HCT116 (cell line): ENCODE measurements at regions not wholly inside any gene's neighbourhood (a gene's known extent, or its start where the extent isn't known, plus 50 kb on each side); places are given as distances from the start of the nearest gene placed in this dataset.

Source experiments
- ATAC-seq: fragments of 200-7000 bp; cut with Tn5 transposase; 2 replicates; pipeline ENCODE4 v1.9.1; 2020; ENCODE audit warnings: mild to moderate bottlenecking, moderate library complexity
- BruUV-seq: library from RNA; stranded (reverse); fragments of 400-500 nt; replicated peaks from 2 replicates; lab custom pipeline; 2021; lab: Mats Ljungman, UMichigan
- CTCF ChIA-PET: fragments of 300-600 bp; sonication (Branson Sonifier 250); formaldehyde crosslinking; loops from one replicate; lab custom pipeline; 2021; ENCODE audit warnings: antibody characterized with exemption; lab: Charles Lee
- POLR2A ChIA-PET: fragments of 300-600, 350-600 bp; sonication (Branson Sonifier 250); formaldehyde crosslinking; loops from one replicate; lab custom pipeline; 2021; ENCODE audit warnings: antibody characterized with exemption; lab: Charles Lee
- RAD21 ChIA-PET, 2 experiments: fragments of 300-600 bp; sonication (Branson Sonifier 250); formaldehyde crosslinking; loops; one replicate each; lab custom pipeline; 2023; ENCODE audit warnings: low total read pairs in 2 of 2; ENCODE audit not compliant: uncharacterized antibody in 2 of 2, unreplicated experiment in 2 of 2, low non-redundant PET in 1 of 2; lab: Charles Lee
- DNase-seq: peaks from one replicate; pipeline ENCODE4 v3.0.0-alpha.2; 2010; ENCODE audit warnings: low read depth, low spot score
- H2AFZ ChIP-seq: fragments of 200-600 bp; shearing (Covaris generic), sonication (generic); 2 replicates; pipeline ENCODE4 v1.6.1; 2017; ENCODE audit warnings: low read depth, mixed run types, mixed read lengths, antibody characterized with exemption, low read length; ENCODE audit not compliant: poor library complexity, severe bottlenecking
- H3K27ac ChIP-seq: 2 replicates; pipeline ENCODE4 v1.5.1; 2012; ENCODE audit warnings: low read depth, low read length
- H3K27me3 ChIP-seq: fragments of 200-600 bp; sonication (generic); 2 replicates; pipeline ENCODE4 v1.6.1; 2016; ENCODE audit warnings: mixed run types, low read length, mixed read lengths; ENCODE audit not compliant: insufficient read depth
- H3K36me3 ChIP-seq, 2 experiments: fragments of 200-500 bp in 1 of 2; fragments of 200-600 bp in 1 of 2; sonication (Bioruptor generic) in 1 of 2; sonication (generic) in 1 of 2; 2 replicates each; pipeline versions ENCODE4 v1.5.1 to v1.6.1; 2014 to 2016; ENCODE audit warnings: low read length in 2 of 2, inconsistent platforms in 1 of 2, mixed read lengths in 1 of 2, mixed run types in 1 of 2; ENCODE audit not compliant: insufficient read depth in 2 of 2, control insufficient read depth in 1 of 2
- H3K4me1 ChIP-seq, 2 experiments: fragments of 200-600 bp in 1 of 2; sonication (generic) in 1 of 2; 2 replicates each; pipeline versions ENCODE4 v1.5.1 to v1.6.1; 2012 to 2017; ENCODE audit warnings: low read length in 2 of 2, inconsistent platforms in 1 of 2, mild to moderate bottlenecking in 1 of 2, mixed read lengths in 1 of 2, mixed run types in 1 of 2, moderate library complexity in 1 of 2; ENCODE audit not compliant: insufficient read depth in 2 of 2, control insufficient read depth in 1 of 2
- H3K4me2 ChIP-seq: fragments of 200-600 bp; sonication (generic); 2 replicates; pipeline ENCODE4 v1.6.1; 2017; ENCODE audit warnings: mixed run types, low read length, mixed read lengths
- H3K4me3 ChIP-seq, 2 experiments: fragments of 200-600 bp in 1 of 2; sonication (generic) in 1 of 2; replicated peaks in 1 of 2; 2 replicates each; pipeline ENCODE4 v1.5.1; 2011 to 2016; ENCODE audit warnings: low read length in 2 of 2, control low read depth in 1 of 2, low read depth in 1 of 2, mild to moderate bottlenecking in 1 of 2, mixed read lengths in 1 of 2, mixed run types in 1 of 2
- H3K79me2 ChIP-seq: fragments of 200-600 bp; sonication (generic); 2 replicates; pipeline ENCODE4 v1.6.1; 2017; ENCODE audit warnings: mild to moderate bottlenecking, mixed run types, low read length, moderate library complexity, mixed read lengths; ENCODE audit not compliant: insufficient read depth
- H3K9ac ChIP-seq: fragments of 200-600 bp; sonication (generic); 2 replicates; pipeline ENCODE4 v1.6.1; 2016; ENCODE audit warnings: low read length, mixed read lengths
- H3K9me2 ChIP-seq: fragments of 200-600 bp; sonication (generic), shearing (Covaris generic); 2 replicates; pipeline ENCODE4 v1.6.1; 2017; ENCODE audit warnings: mixed run types, mild to moderate bottlenecking, moderate library complexity; ENCODE audit not compliant: insufficient read depth
- H3K9me3 ChIP-seq, 2 experiments: fragments of 200-500 bp in 1 of 2; fragments of 200-600 bp in 1 of 2; sonication (Bioruptor generic) in 1 of 2; sonication (generic) in 1 of 2; 2 replicates each; pipeline ENCODE4 v1.6.1; 2014 to 2017; ENCODE audit warnings: low read length in 2 of 2, mixed read lengths in 2 of 2, inconsistent platforms in 1 of 2, low read depth in 1 of 2, mild to moderate bottlenecking in 1 of 2, mixed run types in 1 of 2, moderate library complexity in 1 of 2; ENCODE audit not compliant: control insufficient read depth in 1 of 2, insufficient read depth in 1 of 2
- H4K20me1 ChIP-seq: fragments of 200-600 bp; sonication (generic), shearing (Covaris generic); 2 replicates; pipeline ENCODE4 v1.6.1; 2017; ENCODE audit warnings: mixed run types, mild to moderate bottlenecking, moderate library complexity; ENCODE audit not compliant: insufficient read depth
- EGR1 ChIP-seq: IDR thresholded peaks from 2 replicates; pipeline ENCODE4 v1.6.1; 2012; ENCODE audit warnings: low read depth
- ELF1 ChIP-seq: IDR thresholded peaks from 2 replicates; pipeline ENCODE4 v1.6.1; 2012; ENCODE audit warnings: low read depth, borderline replicate concordance
- EZH2 ChIP-seq: fragments of 200-600 bp; sonication (generic); IDR thresholded peaks from 2 replicates; pipeline ENCODE4 v1.6.1; 2017; ENCODE audit warnings: antibody characterized with exemption, mixed run types
- JUND ChIP-seq: IDR thresholded peaks from 2 replicates; pipeline ENCODE4 v1.6.1; 2012
- MAX ChIP-seq: IDR thresholded peaks from 2 replicates; pipeline ENCODE4 v1.6.1; 2012
- POLR2A ChIP-seq: IDR thresholded peaks from 2 replicates; pipeline ENCODE4 v1.7.0; 2011; ENCODE audit warnings: borderline replicate concordance; ENCODE audit not compliant: insufficient read depth, insufficient read length; ENCODE audit errors: extremely low read depth
- POLR2AphosphoS5 ChIP-seq: IDR thresholded peaks from 2 replicates; pipeline ENCODE4 v1.6.1; 2011; ENCODE audit warnings: mild to moderate bottlenecking, low read depth, low read length, moderate library complexity
- RAD21 ChIP-seq: IDR thresholded peaks from 2 replicates; pipeline ENCODE4 v1.6.1; 2012; ENCODE audit warnings: low read depth, mild to moderate bottlenecking
- SRF ChIP-seq: IDR thresholded peaks from 2 replicates; pipeline ENCODE4 v1.6.1; 2012; ENCODE audit warnings: low read depth
- TCF7L2 ChIP-seq: IDR thresholded peaks from 2 replicates; pipeline ENCODE4 v1.7.0; 2011; ENCODE audit warnings: borderline replicate concordance, inconsistent platforms; ENCODE audit not compliant: insufficient read depth, insufficient read length; ENCODE audit errors: extremely low read depth
- YY1 ChIP-seq: IDR thresholded peaks from 2 replicates; pipeline ENCODE4 v1.6.1; 2011; ENCODE audit warnings: low read length, low read depth, moderate library complexity, mild to moderate bottlenecking; ENCODE audit not compliant: insufficient replicate concordance; ENCODE audit errors: extremely low read depth
- ZBTB33 ChIP-seq: IDR thresholded peaks from 2 replicates; pipeline ENCODE4 v1.6.1; 2011; ENCODE audit warnings: mild to moderate bottlenecking, low read length, moderate library complexity; ENCODE audit not compliant: insufficient replicate concordance; ENCODE audit errors: extremely low read depth
- ZFX ChIP-seq: fragments of 450-650 bp; IDR thresholded peaks from 2 replicates; pipeline ENCODE4 v1.6.1; 2017
- ZNF274 ChIP-seq: fragments of 200-500 bp; sonication (Bioruptor generic); IDR thresholded peaks from 2 replicates; pipeline ENCODE4 v1.6.1; 2014; ENCODE audit warnings: mild to moderate bottlenecking, low read depth, low read length, inconsistent platforms
- intact Hi-C: fragments of 100-400 bp; cut with micrococcal nuclease; formaldehyde crosslinking; loops from 2 replicates; pipeline ENCODE4 v1.10.0; 2022
- TF ChIP-seq, protein P1 (sequence below): IDR thresholded peaks from 2 replicates; pipeline ENCODE4 v1.6.1; 2012
- TF ChIP-seq, protein P2 (sequence below): IDR thresholded peaks from 2 replicates; pipeline ENCODE4 v1.6.1; 2012; ENCODE audit warnings: low read depth

DNA sequence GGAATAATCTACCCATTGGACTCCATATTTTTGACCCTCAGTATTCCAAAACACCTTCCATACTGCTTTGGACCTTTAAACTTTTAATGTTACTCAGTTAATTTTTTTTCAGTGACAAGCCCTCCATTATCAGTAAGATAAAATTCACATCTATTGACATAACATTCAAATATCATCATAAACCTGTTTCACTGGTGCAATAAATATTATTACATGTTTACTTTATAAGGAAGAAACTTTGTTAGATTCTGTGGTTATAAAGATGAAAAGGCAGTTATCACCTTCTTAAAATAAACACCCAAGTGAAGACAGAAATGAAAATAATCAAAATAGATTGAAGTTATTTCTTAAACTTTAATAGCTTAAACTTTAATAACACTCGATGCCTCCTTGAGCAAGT, 758.5 kb upstream of the ADGRL2 start:
- H3K79me2 ChIP-seq, result no peaks in the 10 kb centered on the region
- TF ChIP-seq, protein P1, sequence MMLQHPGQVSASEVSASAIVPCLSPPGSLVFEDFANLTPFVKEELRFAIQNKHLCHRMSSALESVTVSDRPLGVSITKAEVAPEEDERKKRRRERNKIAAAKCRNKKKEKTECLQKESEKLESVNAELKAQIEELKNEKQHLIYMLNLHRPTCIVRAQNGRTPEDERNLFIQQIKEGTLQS, result no peak
- TF ChIP-seq EGR1, result no peak
- no peak for TF ChIP-seq SRF
- no peak for TF ChIP-seq ZBTB33
- TF ChIP-seq JUND, result no peak
- TF ChIP-seq YY1, result no peak
- TF ChIP-seq, protein P2, sequence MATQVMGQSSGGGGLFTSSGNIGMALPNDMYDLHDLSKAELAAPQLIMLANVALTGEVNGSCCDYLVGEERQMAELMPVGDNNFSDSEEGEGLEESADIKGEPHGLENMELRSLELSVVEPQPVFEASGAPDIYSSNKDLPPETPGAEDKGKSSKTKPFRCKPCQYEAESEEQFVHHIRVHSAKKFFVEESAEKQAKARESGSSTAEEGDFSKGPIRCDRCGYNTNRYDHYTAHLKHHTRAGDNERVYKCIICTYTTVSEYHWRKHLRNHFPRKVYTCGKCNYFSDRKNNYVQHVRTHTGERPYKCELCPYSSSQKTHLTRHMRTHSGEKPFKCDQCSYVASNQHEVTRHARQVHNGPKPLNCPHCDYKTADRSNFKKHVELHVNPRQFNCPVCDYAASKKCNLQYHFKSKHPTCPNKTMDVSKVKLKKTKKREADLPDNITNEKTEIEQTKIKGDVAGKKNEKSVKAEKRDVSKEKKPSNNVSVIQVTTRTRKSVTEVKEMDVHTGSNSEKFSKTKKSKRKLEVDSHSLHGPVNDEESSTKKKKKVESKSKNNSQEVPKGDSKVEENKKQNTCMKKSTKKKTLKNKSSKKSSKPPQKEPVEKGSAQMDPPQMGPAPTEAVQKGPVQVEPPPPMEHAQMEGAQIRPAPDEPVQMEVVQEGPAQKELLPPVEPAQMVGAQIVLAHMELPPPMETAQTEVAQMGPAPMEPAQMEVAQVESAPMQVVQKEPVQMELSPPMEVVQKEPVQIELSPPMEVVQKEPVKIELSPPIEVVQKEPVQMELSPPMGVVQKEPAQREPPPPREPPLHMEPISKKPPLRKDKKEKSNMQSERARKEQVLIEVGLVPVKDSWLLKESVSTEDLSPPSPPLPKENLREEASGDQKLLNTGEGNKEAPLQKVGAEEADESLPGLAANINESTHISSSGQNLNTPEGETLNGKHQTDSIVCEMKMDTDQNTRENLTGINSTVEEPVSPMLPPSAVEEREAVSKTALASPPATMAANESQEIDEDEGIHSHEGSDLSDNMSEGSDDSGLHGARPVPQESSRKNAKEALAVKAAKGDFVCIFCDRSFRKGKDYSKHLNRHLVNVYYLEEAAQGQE, result no peak
- TF ChIP-seq ELF1, result no peak
- TF ChIP-seq POLR2A, result no peak
- no peak for TF ChIP-seq TCF7L2
- TF ChIP-seq ZNF274, result no peak
- TF ChIP-seq EZH2, result no peak
- TF ChIP-seq ZFX, result no peak
- TF ChIP-seq MAX, result no peak
- no peak for TF ChIP-seq RAD21
- no peak for TF ChIP-seq POLR2AphosphoS5
- TF ChIP-seq, all 23 proteins: peak for 0
- no peak overlapping the region for H3K4me3 ChIP-seq
- H3K36me3 ChIP-seq, result no peaks in the 10 kb centered on the region
- H3K4me1 ChIP-seq, result no peaks in the 10 kb centered on the region
- no peaks in the 10 kb centered on the region for H4K20me1 ChIP-seq
- ATAC-seq (no peak), DNase-seq (no peak)
- no peak overlapping the region for H3K4me2 ChIP-seq
- POLR2A ChIA-PET, result no interaction called here
- H2AFZ ChIP-seq, result no peak overlapping the region
- no peaks in the 10 kb centered on the region for H3K27me3 ChIP-seq
- no TSS peak for BruUV-seq
- no peaks in the 10 kb centered on the region for H3K9me3 ChIP-seq
- intact Hi-C loops, result no loop called here
- CTCF ChIA-PET, result no interaction called here
- H3K9ac ChIP-seq, result no peak overlapping the region
- RAD21 ChIA-PET, result no interaction called here
- H3K9me2 ChIP-seq, result no peaks in the 10 kb centered on the region
- no peak overlapping the region for H3K27ac ChIP-seq
